HG03039 (cell line): ENCODE measurements at regions not wholly inside any gene's neighbourhood (a gene's known extent, or its start where the extent isn't known, plus 50 kb on each side); places are given as distances from the start of the nearest gene placed in this dataset.
"Not testable (repeated sequence)": the region's sequence is repeated elsewhere in the genome, so short reads cannot be mapped to it uniquely, and the experiment has no call there.

ENCODE experiments used
- ATAC-seq: cut with Tn5 transposase; IDR thresholded peaks from one replicate; pipeline ENCODE4 v1.9.1; 2021; ENCODE audit warnings: mild to moderate bottlenecking, moderate library complexity; ENCODE audit not compliant: unreplicated experiment

- no peak for ATAC-seq
Measured at GRCh38 chr1:222079566-222079965, 337.7 kb upstream of the DUSP10 start.

GRCh38 chr1:222077206-222077605, 335.3 kb upstream of the DUSP10 start:
- ATAC-seq = no peak

DNA sequence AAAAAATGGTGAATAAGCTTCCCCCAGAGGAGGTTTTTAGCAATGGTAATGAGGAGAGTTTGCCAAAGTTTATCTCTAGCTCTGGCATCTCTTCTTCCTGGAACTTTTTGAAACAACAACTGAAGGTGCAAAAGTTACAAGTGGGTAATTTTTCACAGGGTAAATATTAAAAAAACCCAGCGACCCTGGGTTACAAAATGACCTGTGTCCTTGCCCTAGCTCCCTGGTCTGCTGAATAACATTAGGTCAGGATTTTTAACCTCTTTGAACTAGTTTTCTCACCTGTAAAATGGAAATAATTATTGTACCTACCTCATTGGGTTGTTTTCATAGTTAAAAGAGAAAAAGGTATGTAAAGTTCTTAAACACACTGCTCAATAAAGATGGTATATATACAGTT, 332.4 kb upstream of the DUSP10 start:
- no peak for ATAC-seq

DNA sequence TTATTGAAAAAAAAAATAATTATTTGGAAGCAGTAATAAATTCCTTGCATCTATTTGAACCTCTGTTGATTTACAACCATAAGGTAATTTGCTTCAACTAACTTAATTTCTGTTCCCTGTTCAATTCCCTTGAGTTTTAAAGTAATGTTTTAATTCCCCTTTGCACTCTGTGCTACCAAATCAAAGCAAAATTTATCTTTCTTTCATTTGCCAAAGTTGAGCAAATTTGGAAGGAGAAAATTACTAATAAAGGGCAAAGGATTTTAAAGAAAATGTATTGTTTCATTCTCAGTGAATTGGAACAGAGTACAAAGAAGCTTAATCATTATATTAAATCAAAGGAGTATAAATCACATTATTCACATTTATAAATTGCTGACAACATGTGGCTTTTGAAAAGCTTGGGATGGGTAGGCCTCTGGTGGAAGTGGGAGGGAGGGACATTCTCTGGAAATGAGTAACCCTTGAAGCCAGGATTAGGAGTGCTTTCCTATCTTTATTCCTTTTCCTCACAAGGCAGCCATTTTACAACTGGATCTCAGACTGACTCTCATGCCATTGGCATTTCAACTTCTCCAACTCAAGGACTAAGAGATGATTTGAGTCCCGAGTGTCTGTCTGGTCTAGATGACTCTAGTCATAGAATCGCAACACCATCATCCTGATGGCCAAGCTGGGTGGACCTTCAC, 331.6 kb upstream of the DUSP10 start:
- no peak for ATAC-seq

GRCh38 chr1:222071387-222071786, 329.5 kb upstream of the DUSP10 start:
- ATAC-seq = no peak

DNA sequence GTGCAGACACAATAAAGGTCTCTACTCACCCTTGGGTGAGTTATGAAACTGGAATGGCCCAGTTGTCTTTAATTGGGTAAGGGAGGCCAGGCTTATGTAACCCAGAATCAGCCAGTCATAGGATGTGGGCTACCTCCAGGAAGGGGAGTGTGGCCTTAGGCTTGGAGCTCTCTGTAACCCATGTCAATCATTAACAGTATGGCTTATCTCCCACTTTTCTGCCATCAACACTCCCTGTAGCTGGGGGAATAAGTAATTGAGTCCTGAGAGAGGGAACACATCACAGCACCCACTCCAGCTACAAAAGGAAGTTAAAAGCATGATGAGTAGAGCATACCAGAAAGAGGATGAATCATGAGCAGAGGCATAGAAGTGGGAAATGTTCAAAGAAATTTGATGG, 327.0 kb upstream of the DUSP10 start:
- no peak for ATAC-seq

DNA sequence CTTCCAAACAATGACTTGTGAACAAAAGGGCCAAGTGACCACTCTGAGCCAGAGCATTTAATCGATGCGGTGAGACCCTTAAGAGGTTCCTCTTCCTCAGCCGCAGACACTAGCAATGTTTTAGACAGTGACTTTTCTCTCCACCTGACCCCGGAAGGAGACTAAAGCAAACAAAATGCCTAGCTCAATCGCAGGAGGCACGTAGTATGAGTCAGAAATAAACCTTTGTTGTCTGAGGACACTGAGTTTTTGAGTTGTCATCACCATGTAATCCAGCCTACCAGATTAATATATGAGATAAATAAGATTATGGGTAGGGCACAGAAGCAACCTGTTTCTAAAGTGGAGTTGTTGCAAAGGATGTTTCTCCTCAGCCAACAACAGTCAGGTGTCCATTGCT, 326.2 kb upstream of the DUSP10 start:
- no peak for ATAC-seq

GRCh38 chr1:222066539-222066938, 324.6 kb upstream of the DUSP10 start:
- no peak for ATAC-seq

- ATAC-seq = no peak
Measured at GRCh38 chr1:222065234-222065633, 323.3 kb upstream of the DUSP10 start.

DNA sequence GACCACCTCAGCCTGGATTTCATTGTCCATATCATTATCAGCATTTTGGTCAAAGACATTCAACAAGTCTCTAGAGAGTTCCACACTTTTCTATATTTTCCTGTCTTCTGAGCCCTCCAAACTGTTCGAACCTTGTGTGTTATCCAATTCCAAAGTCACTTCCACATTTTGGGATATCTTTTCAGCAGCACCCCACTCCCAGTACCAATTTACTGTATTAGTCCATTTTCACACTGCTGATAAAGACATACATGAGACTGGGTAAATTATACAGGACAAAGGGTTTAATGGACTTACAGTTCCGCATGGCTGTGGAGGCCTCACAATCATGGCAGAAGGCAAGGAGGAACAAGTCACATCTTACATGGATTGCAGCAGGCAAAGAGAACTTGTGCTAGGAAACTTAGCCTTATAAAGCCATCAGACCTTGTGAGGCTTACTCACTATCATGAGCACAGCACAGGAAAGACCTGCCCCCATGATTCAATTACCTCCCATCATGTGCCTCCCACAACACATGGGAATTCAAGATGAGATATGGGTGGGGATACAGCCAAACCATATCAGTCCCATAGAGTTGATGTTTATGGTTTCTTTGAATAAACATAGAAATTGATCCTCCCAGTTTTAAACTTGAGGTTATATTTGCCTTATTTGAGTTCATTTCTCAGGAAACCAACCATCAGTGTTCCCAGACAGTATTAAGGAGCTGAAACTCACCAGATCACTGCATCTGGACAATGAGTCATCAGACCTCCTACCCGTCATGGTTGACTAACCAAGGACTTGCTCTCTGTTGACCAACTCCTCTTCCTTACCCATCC, 322.7 kb upstream of the DUSP10 start:
- no peak for ATAC-seq

GRCh38 chr1:222062640-222063039, 320.8 kb upstream of the DUSP10 start:
- ATAC-seq = no peak

GRCh38 chr1:222061711-222062359, 319.9 kb upstream of the DUSP10 start:
- no peak for ATAC-seq

GRCh38 chr1:222060210-222060916, 318.5 kb upstream of the DUSP10 start:
- no peak for ATAC-seq

GRCh38 chr1:222058249-222058648, 316.4 kb upstream of the DUSP10 start:
- no peak for ATAC-seq

DNA sequence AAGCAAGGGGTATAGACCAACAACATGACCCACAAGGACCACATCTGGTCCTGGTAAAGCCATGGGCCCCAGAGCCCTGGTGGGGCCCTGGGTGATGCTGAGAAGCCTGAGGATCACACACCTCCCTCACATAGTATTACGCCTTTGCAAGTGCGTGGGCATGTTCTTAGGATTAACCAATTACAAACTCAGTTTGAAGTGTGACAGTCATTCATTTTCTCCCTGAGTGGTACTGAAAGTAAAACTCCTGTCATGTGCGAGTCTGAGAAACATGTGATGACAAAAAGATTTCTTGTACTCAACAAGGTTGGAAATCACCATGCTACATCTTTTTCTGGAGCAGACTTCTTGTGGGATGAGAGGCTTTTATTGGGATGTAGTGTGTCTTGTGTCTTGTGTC, 315.3 kb upstream of the DUSP10 start:
- no peak for ATAC-seq

DNA sequence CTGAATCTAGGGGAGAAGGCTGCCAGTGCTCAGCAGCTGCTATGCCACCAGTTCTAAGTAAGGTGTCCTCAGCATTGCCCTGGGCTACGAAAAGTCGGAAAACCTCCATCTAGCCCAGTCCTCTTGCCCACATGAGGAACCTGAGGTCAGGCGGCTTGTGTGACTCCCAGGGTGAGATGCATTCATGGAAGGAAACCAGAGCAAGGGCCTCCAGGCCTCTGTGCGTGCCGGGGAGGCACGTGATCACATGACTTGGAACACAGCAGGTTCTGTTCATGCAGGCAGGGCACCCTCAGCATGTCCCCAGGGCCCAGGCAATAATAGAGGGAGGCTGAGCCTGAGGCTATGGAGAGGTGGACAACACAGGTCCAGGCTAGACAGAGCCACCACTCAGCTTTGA, 312.5 kb upstream of the DUSP10 start:
- ATAC-seq = no peak

GRCh38 chr1:222053790-222054294, 312.0 kb upstream of the DUSP10 start:
- ATAC-seq = no peak

DNA sequence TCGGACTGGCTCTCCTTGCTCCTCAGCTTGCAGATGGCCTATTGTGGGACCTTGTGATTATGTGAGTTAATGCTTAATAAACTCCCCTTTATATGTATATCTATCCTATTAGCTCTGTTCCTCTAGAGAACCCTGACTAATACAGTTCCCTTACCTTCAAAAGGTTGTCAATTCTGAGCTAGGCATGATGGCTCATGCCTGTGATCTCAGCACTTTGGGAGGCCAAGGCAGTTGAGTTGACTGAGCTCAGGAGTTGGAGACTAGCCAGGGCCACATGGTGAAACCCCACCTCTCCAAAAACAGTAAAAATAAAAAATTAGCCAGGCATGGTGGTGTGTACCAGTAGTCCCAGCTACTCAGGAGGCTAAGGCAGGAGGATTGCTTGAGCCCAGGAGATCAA, 309.4 kb upstream of the DUSP10 start:
- ATAC-seq = not testable (repeated sequence)

DNA sequence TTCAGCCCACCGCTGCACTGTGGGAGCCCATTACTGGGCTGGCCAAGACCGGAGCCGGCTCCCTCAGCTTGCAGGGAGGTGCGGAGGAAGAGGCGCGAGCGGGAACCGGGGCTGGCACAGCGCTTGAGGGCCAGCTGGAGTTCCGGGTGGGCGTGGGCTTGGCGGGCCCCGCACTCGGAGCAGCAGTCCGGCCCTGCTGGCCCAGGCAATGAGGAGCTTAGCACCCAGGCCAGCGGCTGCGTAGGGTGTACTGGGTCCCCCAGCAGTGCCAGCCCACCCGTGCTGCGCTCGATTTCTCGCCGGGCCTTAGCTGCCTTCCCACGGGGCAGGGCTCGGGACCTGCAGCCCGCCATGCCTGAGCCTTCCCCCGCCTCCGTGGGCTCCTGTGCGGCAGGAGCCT, 307.8 kb upstream of the DUSP10 start:
- ATAC-seq = not testable (repeated sequence)

DNA sequence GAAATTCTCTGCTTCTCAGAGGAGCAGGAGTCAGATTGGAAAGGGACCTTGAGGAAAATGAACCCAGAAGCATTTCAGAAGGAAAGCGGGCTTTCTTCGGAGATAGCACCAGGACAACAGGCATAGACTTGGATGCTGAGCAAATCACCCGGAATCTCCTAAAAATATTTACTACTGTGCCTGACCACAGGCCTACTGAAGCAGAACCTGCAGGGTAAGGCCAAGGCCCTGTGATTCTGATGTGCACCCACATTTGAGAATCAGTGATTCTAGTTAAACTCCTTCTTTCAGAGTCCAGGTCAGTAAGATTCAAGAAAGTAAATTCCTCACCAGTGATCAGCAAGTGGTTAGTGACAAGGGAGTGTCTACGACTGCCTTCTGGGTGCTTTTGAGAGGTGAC, 307.3 kb upstream of the DUSP10 start:
- ATAC-seq = no peak

DNA sequence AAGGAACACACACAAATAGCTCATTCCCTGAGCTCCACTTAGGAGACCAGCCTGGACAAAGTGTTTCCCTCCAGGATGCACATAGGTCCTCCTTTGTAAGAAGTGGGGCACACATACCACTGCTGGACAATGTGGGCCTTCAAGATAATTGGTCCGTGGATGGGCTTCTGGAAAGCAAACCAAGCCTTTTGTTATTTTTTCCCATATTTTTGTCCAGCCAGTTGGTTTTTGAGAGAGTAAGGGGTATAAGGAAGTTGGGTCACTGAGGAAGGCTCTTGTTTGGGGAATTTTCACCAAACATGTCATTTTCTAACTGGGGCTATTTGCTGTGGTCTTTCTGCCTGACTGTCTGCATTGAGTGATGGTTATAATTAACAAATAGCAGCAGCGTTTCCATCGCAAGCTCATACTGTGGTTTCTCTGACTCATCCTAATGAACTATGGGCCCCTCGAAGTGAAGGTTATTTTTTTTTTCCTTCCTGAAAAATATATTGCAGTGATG, 306.3 kb upstream of the DUSP10 start:
- peak; percentile 70 for ATAC-seq
